Endothelial cell of umbilical vein (primary cell): ENCODE measurements at regions not wholly inside any gene's neighbourhood (a gene's known extent, or its start where the extent isn't known, plus 50 kb on each side); places are given as distances from the start of the nearest gene placed in this dataset.

Experiments used
- BruUV-seq: library from RNA; stranded (reverse); fragments of 400-500 nt; replicated peaks from 2 replicates; lab custom pipeline; 2021; lab: Mats Ljungman, UMichigan
- CTCF ChIA-PET: fragments of 300-600, 350-600 bp; sonication (Branson Sonifier 250); formaldehyde crosslinking; loops from one replicate; lab custom pipeline; 2021; ENCODE audit warnings: antibody characterized with exemption, inconsistent platforms; lab: Charles Lee
- POLR2A ChIA-PET: fragments of 300-600, 350-600 bp; sonication (Branson Sonifier 250); formaldehyde crosslinking; loops from one replicate; lab custom pipeline; 2021; ENCODE audit warnings: antibody characterized with exemption, inconsistent platforms; lab: Charles Lee
- DNase-seq: peaks from one replicate; pipeline ENCODE4 v3.0.0-alpha.2; 2011; ENCODE audit warnings: low read depth, low spot score
- FAIRE-seq: peaks from 2 replicates; lab custom pipeline; 2011; peaks lifted over from hg19 to GRCh38; lab: Jason Lieb, UNC
- H2AFZ ChIP-seq: 2 replicates; pipeline ENCODE4 v1.6.0; 2012; ENCODE audit warnings: low read depth, low read length, control low read depth, inconsistent platforms
- H3K27ac ChIP-seq: 2 replicates; pipeline ENCODE4 v1.5.1; 2011; ENCODE audit warnings: low read depth, mild to moderate bottlenecking, control low read depth, low read length, moderate library complexity; ENCODE audit not compliant: insufficient read depth
- H3K27me3 ChIP-seq, 2 experiments: 2 replicates each; pipeline versions ENCODE4 v1.6.0 to v1.6.1; 2011; ENCODE audit warnings: low read length in 2 of 2, mixed read lengths in 1 of 2; ENCODE audit not compliant: control insufficient read depth in 2 of 2, insufficient read depth in 2 of 2
- H3K36me3 ChIP-seq, 2 experiments: 2 replicates in 1 of 2; 3 replicates in 1 of 2; pipeline ENCODE4 v1.5.1; 2011; ENCODE audit warnings: low read length in 2 of 2, mild to moderate bottlenecking in 1 of 2, moderate library complexity in 1 of 2; ENCODE audit not compliant: control insufficient read depth in 2 of 2, insufficient read depth in 2 of 2; ENCODE audit errors: extremely low read depth in 1 of 2
- H3K4me1 ChIP-seq: 3 replicates; pipeline ENCODE4 v1.5.1; 2011; ENCODE audit warnings: mild to moderate bottlenecking, low read length; ENCODE audit not compliant: control insufficient read depth, insufficient read depth; ENCODE audit errors: extremely low read depth
- H3K4me2 ChIP-seq: 2 replicates; pipeline ENCODE4 v1.6.1; 2011; ENCODE audit warnings: low read length, control low read depth, mixed read lengths; ENCODE audit not compliant: insufficient read depth
- H3K4me3 ChIP-seq, 3 experiments: fragments of 200-600 bp in 1 of 3; sonication (generic), shearing (Covaris generic) in 1 of 3; replicated peaks in 1 of 3; 2 replicates each; pipeline ENCODE4 v1.5.1; 2011 to 2016; ENCODE audit warnings: control low read depth in 3 of 3, low read length in 3 of 3, mild to moderate bottlenecking in 2 of 3, inconsistent platforms in 1 of 3, low read depth in 1 of 3, moderate library complexity in 1 of 3; ENCODE audit not compliant: insufficient read depth in 1 of 3
- H3K79me2 ChIP-seq: 2 replicates; pipeline ENCODE4 v1.6.0; 2012; ENCODE audit warnings: low read length, inconsistent platforms; ENCODE audit not compliant: control insufficient read depth, insufficient read depth
- H3K9ac ChIP-seq: replicated peaks from 2 replicates; pipeline ENCODE3; 2011; ENCODE audit warnings: low read length, control low read depth; ENCODE audit not compliant: insufficient read depth; ENCODE audit errors: extremely low read depth
- H3K9me1 ChIP-seq: replicated peaks from 3 replicates; pipeline ENCODE4 v1.6.0; 2011; ENCODE audit warnings: mild to moderate bottlenecking, low read length; ENCODE audit not compliant: control insufficient read depth, insufficient read depth; ENCODE audit errors: extremely low read depth
- H3K9me3 ChIP-seq: replicated peaks from 2 replicates; pipeline ENCODE4 v1.5.1; 2012; ENCODE audit warnings: low read length, inconsistent platforms; ENCODE audit not compliant: control insufficient read depth, insufficient read depth
- H4K20me1 ChIP-seq: replicated peaks from 2 replicates; pipeline ENCODE3; 2011; ENCODE audit warnings: mild to moderate bottlenecking, low read length; ENCODE audit not compliant: control insufficient read depth, insufficient read depth; ENCODE audit errors: extremely low read depth
- EZH2 ChIP-seq: IDR thresholded peaks from 2 replicates; pipeline ENCODE4 v1.6.1; 2012; ENCODE audit warnings: borderline replicate concordance, low read depth, mild to moderate bottlenecking, moderate library complexity, low read length, inconsistent platforms; ENCODE audit not compliant: severe bottlenecking
- FOS ChIP-seq: IDR thresholded peaks from 2 replicates; pipeline ENCODE4 v1.6.1; 2011; ENCODE audit warnings: mild to moderate bottlenecking, low read length, moderate library complexity, borderline replicate concordance; ENCODE audit not compliant: insufficient read depth
- GATA2 ChIP-seq: IDR thresholded peaks from 2 replicates; pipeline ENCODE4 v1.7.0; 2011; ENCODE audit warnings: low read depth, mild to moderate bottlenecking, moderate library complexity, mixed read lengths, low read length; ENCODE audit not compliant: insufficient read length, insufficient read depth
- JUN ChIP-seq: IDR thresholded peaks from 2 replicates; pipeline ENCODE4 v1.6.1; 2011; ENCODE audit warnings: borderline replicate concordance, low read depth; ENCODE audit not compliant: insufficient read length, insufficient read depth
- MYC ChIP-seq: IDR thresholded peaks from one replicate; pipeline ENCODE4 v1.6.1; 2011; ENCODE audit warnings: mild to moderate bottlenecking, low read depth, low read length
- POLR2A ChIP-seq: IDR thresholded peaks from 2 replicates; pipeline ENCODE4 v1.6.1; 2012; ENCODE audit warnings: low read depth, mild to moderate bottlenecking, control low read depth, low read length
- POLR2AphosphoS5 ChIP-seq: IDR thresholded peaks from 2 replicates; pipeline ENCODE4 v1.6.1; 2012; ENCODE audit warnings: low read depth, mild to moderate bottlenecking, control low read depth, low read length, moderate library complexity; ENCODE audit not compliant: insufficient read depth
- dilution Hi-C: fragments of 300-500 bp; cut with MboI; formaldehyde crosslinking; loops from one replicate; pipeline ENCODE4 v1.15.0; 2019; ENCODE audit warnings: low sequenced_read_pairs; ENCODE audit not compliant: extremely low pct_ligation_motif_present
- intact Hi-C: fragments of 100-400 bp; cut with micrococcal nuclease; formaldehyde crosslinking; loops from one replicate; pipeline ENCODE4 v1.10.0; 2022
- TF ChIP-seq, protein P1 (sequence below), 2 donors: IDR thresholded peaks; 1 replicate in 1 of 2; 2 replicates in 1 of 2; pipeline ENCODE4 v1.5.1; 2011; ENCODE audit warnings: low read length in 2 of 2, mild to moderate bottlenecking in 2 of 2, moderate library complexity in 2 of 2, control low read depth in 1 of 2, inconsistent platforms in 1 of 2, low read depth in 1 of 2; ENCODE audit not compliant: insufficient read depth in 1 of 2; ENCODE audit errors: extremely low read depth in 1 of 2
- TF ChIP-seq, protein P2 (sequence below): IDR thresholded peaks from 2 replicates; pipeline ENCODE4 v1.6.1; 2011; ENCODE audit not compliant: insufficient read depth, insufficient read length

DNA sequence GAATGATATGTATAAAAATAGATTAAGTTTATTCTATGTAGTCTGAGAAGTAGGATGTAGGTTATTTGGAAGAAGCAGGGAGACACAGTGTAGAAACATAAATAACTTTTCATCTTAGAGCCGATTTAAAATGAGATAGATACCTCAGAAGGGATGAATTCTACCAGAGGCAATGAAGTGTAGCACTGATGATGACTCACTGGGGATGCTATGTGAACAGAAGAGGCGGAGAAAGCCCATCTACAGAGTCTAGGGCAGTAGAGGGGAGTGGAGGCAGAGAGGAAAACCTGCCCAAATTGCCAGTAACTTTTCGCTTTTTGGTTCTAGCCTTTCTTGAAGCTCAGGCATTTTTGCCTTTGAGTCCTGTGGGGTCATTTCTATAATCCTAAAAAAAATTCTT lies 451.8 kb downstream of the ATP23 start:
- POLR2A ChIA-PET = no interaction called here
- intact Hi-C loops = no loop called here
- FAIRE-seq = no peak

More for the DNA sequence above, 451.8 kb downstream of the ATP23 start:
- Histone ChIP-seq H3K4me1 (no peaks in the 10 kb centered on the region), H3K9ac (no peak overlapping the region), H3K27me3 (no peaks in the 10 kb centered on the region), H3K9me1 (no peaks in the 10 kb centered on the region), H2AFZ (no peak overlapping the region), H4K20me1 (no peaks in the 10 kb centered on the region), H3K79me2 (no peaks in the 10 kb centered on the region), H3K27ac (no peak overlapping the region), H3K9me3 (no peaks in the 10 kb centered on the region), H3K4me2 (no peak overlapping the region), H3K36me3 (no peaks in the 10 kb centered on the region), H3K4me3 (no peak overlapping the region)
- no peak for DNase-seq
- CTCF ChIA-PET = interaction anchor here (0.7 kb wide), 1 partner anchor 332 kb away, joined by 3 read pairs; no protein-coding TSS in a partner anchor
- TF ChIP-seq JUN = no peak
- no peak for TF ChIP-seq MYC
- no peak for TF ChIP-seq EZH2
- no peak for TF ChIP-seq GATA2
- no peak for TF ChIP-seq POLR2AphosphoS5
- TF ChIP-seq FOS = no peak
- no peak for TF ChIP-seq POLR2A
- TF ChIP-seq, protein P1, sequence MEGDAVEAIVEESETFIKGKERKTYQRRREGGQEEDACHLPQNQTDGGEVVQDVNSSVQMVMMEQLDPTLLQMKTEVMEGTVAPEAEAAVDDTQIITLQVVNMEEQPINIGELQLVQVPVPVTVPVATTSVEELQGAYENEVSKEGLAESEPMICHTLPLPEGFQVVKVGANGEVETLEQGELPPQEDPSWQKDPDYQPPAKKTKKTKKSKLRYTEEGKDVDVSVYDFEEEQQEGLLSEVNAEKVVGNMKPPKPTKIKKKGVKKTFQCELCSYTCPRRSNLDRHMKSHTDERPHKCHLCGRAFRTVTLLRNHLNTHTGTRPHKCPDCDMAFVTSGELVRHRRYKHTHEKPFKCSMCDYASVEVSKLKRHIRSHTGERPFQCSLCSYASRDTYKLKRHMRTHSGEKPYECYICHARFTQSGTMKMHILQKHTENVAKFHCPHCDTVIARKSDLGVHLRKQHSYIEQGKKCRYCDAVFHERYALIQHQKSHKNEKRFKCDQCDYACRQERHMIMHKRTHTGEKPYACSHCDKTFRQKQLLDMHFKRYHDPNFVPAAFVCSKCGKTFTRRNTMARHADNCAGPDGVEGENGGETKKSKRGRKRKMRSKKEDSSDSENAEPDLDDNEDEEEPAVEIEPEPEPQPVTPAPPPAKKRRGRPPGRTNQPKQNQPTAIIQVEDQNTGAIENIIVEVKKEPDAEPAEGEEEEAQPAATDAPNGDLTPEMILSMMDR (IDR thresholded peaks at IDR 0.05; ENCODE audit: extremely low read depth in 1 of 2, insufficient read depth in 1 of 2, low read depth in 1 of 2, low read length in 2 of 2) = no peak
- TF ChIP-seq, protein P2, sequence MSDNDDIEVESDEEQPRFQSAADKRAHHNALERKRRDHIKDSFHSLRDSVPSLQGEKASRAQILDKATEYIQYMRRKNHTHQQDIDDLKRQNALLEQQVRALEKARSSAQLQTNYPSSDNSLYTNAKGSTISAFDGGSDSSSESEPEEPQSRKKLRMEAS = no peak
- dilution Hi-C loops = no loop called here
- BruUV-seq = no TSS peak
